Stimulated activated CD4-positive, alpha-beta T cell treated with anti-CD3 and anti-CD28 coated beads, Interleukin-15, amount 100 ng/mL, for 24 hours (primary cell): ENCODE measurements at regions not wholly inside any gene's neighbourhood (a gene's known extent, or its start where the extent isn't known, plus 50 kb on each side); places are given as distances from the start of the nearest gene placed in this dataset.
"Not testable (repeated sequence)": the region's sequence is repeated elsewhere in the genome, so short reads cannot be mapped to it uniquely, and the experiment has no call there.

Experiments used
- DNase-seq: peaks from one replicate; pipeline ENCODE4 v3.0.0-alpha.2; 2020

- DNase-seq = no peak
Measured at GRCh38 chr11:130526846-130527245, 78.4 kb downstream of the ADAMTS15 start.

- no peak for DNase-seq
Measured at GRCh38 chr11:130527636-130528297, 79.3 kb downstream of the ADAMTS15 start.

DNA sequence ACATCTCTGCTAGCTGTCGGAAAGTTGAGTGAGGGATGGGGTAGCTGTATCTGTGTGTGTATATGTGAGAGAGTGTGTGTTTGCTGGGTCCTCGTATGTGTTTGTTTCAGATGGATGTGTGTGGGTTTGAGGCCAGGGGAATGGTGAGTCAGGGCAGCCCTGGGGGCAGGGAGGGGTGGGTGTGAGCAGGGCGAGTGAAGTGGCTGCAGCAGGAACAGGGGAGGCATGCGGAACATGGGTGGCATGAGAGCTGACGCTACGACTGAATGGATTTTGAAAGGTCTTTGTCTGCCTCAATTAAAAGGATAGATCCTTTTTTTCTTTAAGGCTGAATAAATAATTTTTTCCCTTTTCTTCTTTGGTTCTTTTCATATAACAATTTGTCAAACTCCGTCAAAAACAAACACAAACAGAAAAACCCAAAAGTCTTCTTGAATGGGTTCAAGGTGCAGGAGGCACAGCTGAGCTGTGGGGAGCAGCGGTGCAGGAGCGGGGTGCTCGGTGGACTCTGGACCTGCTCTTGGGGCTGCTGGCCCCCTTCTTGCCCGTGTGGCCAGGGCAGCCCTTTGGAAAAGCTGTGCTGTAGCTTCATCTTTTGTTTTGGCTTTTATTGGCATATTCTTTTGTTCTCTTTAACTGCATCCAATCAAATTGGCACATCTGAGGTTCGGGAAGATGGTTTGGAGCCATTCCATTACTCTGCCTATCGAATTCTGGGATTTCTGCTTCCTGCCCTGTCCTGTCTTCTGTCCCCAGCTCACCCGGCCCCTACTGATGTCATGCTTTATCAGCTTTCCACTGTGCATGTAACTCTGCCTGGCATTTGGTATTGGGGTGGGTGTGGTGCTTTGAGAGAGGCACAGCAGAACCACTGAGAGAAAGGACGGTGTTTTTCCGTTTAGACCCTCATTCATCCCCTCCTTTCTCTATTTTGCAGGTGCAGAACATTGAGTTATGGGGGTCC is 80.1 kb downstream of the ADAMTS15 start:
- DNase-seq = no peak

- no peak for DNase-seq
Measured at GRCh38 chr11:130529366-130529765, 80.9 kb downstream of the ADAMTS15 start.

GRCh38 chr11:130531061-130531460 is 82.6 kb downstream of the ADAMTS15 start:
- DNase-seq = no peak

DNA sequence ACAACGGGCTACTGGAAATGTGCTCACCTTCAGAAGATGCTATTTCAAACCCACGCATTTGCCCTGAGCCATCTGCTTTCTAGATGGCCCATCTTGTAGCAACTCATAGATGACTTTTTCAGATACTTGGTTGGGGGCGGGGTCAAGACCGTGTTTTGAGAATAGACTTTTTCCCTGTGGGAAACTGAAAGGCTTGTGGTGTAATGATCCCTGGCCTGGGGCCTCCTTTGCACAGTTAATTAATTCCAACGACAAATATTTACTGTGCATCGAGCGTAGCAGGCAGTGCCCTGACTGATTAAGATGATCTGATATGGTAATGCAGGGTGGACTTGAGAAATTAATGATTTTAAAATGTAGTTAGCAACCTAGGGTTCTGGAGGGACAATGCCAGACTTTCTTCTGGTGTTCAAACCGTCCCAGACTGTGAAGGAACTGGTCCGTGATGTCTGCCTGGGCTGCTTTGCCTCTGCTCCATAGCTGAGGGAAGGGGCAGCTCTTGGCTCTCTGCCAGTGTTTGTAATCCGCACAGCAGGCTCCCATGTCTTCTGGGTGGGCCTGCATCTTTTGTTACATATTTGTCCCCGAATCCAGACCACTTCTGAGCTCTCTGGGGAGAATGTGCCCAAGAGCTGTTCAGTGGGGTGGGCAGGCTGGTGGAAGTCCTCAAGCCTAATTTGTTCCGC is 84.8 kb downstream of the ADAMTS15 start:
- DNase-seq = no peak

DNA sequence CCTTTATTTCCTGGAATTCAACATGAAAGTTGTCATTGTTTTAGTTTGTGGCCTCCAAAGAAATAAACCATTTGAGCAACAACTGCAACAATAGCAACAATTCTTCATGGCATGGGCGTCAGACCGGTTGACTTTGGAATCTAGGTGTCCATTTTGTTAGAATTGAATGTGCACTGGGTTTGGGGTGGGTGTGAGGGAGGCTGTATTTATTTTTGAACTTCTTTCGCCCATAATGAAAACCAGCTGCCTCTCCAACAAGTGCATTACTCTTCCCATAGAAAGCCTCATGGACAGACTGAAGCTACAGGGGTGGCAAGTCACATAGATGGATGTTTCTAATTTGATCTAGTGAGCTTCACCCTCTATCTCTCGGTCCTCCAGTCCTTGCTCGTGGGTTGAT is 85.4 kb downstream of the ADAMTS15 start:
- DNase-seq = no peak

- DNase-seq = no peak
Measured at GRCh38 chr11:130534551-130534950, 86.1 kb downstream of the ADAMTS15 start.

GRCh38 chr11:130535520-130535919 is 87.1 kb downstream of the ADAMTS15 start:
- no peak for DNase-seq

- no peak for DNase-seq
Measured at GRCh38 chr11:130536106-130537040, 87.9 kb downstream of the ADAMTS15 start.

- not testable (repeated sequence) for DNase-seq
Measured at GRCh38 chr11:130539680-130540079, 91.2 kb downstream of the ADAMTS15 start.

DNA sequence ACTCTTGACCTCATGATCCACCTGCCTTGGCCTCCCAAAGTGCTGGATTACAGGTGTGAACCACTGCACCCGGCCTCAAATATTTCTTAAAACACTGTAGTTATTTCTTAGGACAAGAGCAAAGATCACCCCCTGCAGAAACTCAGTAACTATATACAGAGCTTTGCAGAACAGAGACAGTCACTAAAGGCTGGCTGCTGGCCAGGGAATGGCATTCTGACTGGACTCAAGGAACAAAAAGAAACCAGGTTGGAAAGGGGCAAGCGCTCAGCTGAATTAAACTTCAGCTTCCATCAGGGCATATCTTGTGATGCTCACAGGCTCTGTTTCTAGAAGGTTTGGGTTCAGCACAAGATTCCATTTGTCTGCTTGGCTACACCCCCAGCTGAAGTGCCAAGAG is 95.8 kb downstream of the ADAMTS15 start:
- DNase-seq = no peak

DNA sequence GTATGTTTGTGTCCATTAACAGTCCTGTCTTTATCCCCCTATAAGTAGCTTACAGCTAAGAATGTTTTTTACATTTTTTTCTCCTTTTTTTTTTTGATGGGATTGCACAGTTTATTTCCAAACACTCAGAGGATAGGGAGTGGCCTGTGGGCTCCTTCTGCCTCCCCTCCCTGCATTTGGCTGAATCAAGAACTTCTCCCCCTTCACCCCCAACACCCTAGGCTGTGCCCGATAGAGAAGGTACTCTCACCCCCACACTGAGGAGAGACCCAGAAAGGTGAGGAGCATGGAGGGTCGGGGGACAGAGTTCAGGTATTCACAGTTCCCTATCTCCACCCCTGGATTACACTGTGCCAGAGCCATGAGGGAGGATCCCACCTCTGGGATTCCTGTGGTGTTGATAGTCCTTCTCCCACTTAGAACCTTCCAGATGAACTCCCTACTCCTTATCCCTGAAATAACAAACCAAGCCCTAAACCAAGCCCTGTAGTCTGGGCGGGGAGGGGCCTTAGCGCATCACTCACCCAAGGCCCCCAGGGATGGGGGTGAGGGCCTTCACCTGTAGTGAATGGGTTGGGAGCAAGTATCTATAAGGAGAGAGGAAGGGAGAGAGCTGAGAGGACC is 97.1 kb downstream of the ADAMTS15 start:
- DNase-seq = no peak

- no peak for DNase-seq
Measured at GRCh38 chr11:130546438-130546837, 98.0 kb downstream of the ADAMTS15 start.

GRCh38 chr11:130546901-130547694 is 98.7 kb downstream of the ADAMTS15 start:
- DNase-seq = no peak

DNA sequence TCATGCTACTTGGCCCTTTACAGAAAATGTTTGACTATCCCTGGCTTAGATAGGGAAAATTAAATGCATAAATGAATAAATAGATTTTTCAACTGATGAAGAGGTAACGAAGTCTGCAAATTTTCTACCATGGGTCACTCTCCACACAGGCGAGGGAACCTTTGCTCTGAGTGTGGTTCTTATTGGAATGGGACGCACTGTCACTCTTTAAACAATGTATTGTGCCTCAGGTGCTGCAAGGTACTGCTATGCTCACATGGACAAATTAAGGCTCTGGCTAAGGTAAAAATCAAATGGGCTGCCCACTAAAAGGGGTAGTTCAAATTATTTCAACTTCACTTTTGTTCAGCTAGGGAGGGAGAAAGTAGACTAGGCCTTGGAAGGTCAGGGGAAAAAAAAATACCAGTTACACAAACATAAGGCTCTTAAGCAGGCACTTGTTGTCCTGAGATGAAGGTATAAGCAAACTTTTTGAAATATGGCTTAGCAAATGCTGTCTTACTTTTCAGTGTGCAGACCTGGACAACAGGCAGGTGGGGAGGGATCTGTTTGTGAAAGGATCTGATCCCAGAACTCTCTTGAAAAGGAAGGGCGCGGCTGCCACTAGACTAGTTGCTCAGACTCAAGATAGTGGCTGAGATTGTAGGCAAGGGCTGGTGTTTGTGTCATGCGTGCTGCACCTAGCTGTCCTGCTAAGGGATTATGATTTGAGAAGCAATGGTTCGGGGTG is 99.5 kb downstream of the ADAMTS15 start:
- DNase-seq = no peak

GRCh38 chr11:130548491-130548833 is 100.0 kb downstream of the ADAMTS15 start:
- DNase-seq = no peak

GRCh38 chr11:130549393-130549999 is 101.1 kb downstream of the ADAMTS15 start:
- DNase-seq = no peak

- DNase-seq = no peak
Measured at GRCh38 chr11:130550150-130550549, 101.7 kb downstream of the ADAMTS15 start.

DNA sequence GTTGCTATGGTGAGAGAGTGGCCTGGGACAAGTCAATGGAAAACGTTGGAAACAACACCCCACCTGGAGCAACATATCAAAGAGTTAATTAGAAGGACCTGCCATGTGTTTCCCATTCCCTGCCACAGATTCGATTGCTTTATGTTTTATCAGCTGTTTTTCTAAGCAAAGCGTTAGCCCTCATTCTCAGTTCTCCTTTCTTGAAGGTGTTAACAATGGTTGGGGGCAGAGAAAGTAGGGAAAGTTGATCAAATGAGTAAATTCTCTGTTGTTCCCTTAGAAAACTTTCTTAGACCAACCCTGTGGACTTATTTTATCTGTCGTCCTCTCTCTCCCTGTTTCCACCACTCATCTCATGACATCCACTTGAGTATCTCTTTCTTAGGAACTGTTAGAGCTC is 102.5 kb downstream of the ADAMTS15 start:
- DNase-seq = no peak
